BE2C (cell line): ENCODE measurements at regions not wholly inside any gene's neighbourhood (a gene's known extent, or its start where the extent isn't known, plus 50 kb on each side); places are given as distances from the start of the nearest gene placed in this dataset.

Experiments
- DNase-seq: peaks from one replicate; pipeline ENCODE4 v3.0.0-alpha.2; 2020
- H3K27me3 ChIP-seq: fragments of 250-450 bp; sonication (Bioruptor Pico); 2 replicates; pipeline ENCODE4 v1.5.1; 2020; ENCODE audit warnings: mild to moderate bottlenecking
- H3K36me3 ChIP-seq: fragments of 250-450 bp; sonication (Bioruptor Pico); 2 replicates; pipeline ENCODE4 v1.5.1; 2020; ENCODE audit warnings: mild to moderate bottlenecking
- H3K4me1 ChIP-seq: fragments of 250-450 bp; sonication (Bioruptor Pico); 2 replicates; pipeline ENCODE4 v1.5.1; 2020
- H3K4me3 ChIP-seq: 2 replicates; pipeline ENCODE4 v1.5.1; 2011; ENCODE audit warnings: low read depth, low read length
- H3K9me3 ChIP-seq: fragments of 250-450 bp; sonication (Bioruptor Pico); 2 replicates; pipeline ENCODE4 v1.5.1; 2020
- CTCF ChIP-seq: IDR thresholded peaks from 2 replicates; pipeline ENCODE4 v1.5.1; 2012; ENCODE audit warnings: mild to moderate bottlenecking, low read depth, low read length

DNA sequence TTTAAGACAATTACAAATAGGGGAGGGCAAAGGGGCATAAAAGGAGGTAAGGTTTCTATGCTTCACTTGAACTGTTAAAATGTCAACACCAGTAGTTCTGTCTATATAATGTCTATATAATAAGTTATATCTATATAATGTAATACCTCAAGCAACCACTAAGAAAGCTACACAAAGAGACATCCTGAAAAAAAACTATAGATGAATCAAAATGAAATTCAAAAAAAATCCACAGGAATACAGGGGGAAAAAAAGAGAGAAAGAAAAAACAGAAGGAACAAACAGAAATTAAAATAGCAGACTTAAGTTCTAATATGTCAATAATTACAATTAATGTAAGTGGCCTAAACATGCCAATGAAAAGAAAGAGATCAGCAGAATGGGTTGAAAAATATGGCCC lies 186.0 kb downstream of the KCTD15 start:
- no peaks in the 10 kb centered on the region for H3K36me3 ChIP-seq
- H3K4me3 ChIP-seq: no peak overlapping the region
- H3K27me3 ChIP-seq: no peaks in the 10 kb centered on the region
- H3K4me1 ChIP-seq: no peaks in the 10 kb centered on the region
- DNase-seq: no peak
- no peak for TF ChIP-seq CTCF
- H3K9me3 ChIP-seq: no peaks in the 10 kb centered on the region

GRCh38 chr19:33988601-33989000 lies 183.7 kb upstream of the LSM14A start:
- H3K36me3 ChIP-seq: no peaks in the 10 kb centered on the region
- no peak for TF ChIP-seq CTCF
- H3K4me3 ChIP-seq: no peak overlapping the region
- H3K4me1 ChIP-seq: no peaks in the 10 kb centered on the region
- H3K9me3 ChIP-seq: no peaks in the 10 kb centered on the region
- no peaks in the 10 kb centered on the region for H3K27me3 ChIP-seq
- no peak for DNase-seq

- TF ChIP-seq CTCF: peak; percentile 26
- Histone ChIP-seq H3K4me3 (no peak overlapping the region), H3K4me1 (no peaks in the 10 kb centered on the region), H3K27me3 (peaks cover 3% of the 10 kb centered on the region), H3K36me3 (no peaks in the 10 kb centered on the region), H3K9me3 (no peaks in the 10 kb centered on the region)
- DNase-seq: no peak
Measured at GRCh38 chr19:33997690-33998089, 174.6 kb upstream of the LSM14A start.

- peak; percentile 15 for DNase-seq
- Histone ChIP-seq H3K36me3 (no peaks in the 10 kb centered on the region), H3K4me1 (no peaks in the 10 kb centered on the region), H3K9me3 (no peaks in the 10 kb centered on the region), H3K27me3 (peaks cover 6% of the 10 kb centered on the region), H3K4me3 (peak overlapping the region; percentile 19; the same call in 1 of the 2 replicates)
- no peak; the same call in 1 of the 2 replicates for TF ChIP-seq CTCF
Measured at GRCh38 chr19:33998302-33998701, 174.0 kb upstream of the LSM14A start.

DNA sequence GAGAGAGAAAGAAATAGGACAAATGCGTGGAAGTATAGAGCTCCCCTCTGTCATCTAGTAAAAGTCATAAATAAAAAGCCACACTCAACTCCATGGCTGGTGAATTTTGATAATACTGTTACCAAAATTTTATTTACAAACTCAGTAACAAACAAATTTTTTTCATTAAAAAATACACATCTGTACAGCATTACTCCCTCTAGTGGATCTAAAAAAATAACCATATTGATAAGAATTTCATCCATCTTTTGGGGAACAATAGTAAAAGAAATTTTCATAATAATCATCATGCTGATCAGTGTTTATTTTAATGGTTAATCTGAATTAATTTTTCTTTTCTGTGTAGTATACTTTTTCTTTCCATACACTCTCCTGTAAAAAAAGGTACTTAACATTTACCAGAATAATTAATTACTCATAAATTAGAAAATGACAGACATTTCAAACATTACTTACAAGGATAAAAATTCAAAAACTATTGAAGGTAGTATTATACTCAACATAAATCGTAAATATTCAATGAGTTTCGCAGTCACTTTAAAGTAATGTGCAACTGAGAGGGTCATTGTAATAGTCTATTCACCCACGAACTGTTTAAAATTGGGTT lies 173.5 kb upstream of the LSM14A start:
- H3K4me3 ChIP-seq: peak overlapping the region; percentile 19; the same call in 1 of the 2 replicates
- H3K36me3 ChIP-seq: no peaks in the 10 kb centered on the region
- TF ChIP-seq CTCF: peak; percentile 27; the same call in 1 of the 2 replicates
- no peak for DNase-seq
- no peaks in the 10 kb centered on the region for H3K9me3 ChIP-seq
- peaks cover 12% of the 10 kb centered on the region for H3K27me3 ChIP-seq
- no peaks in the 10 kb centered on the region for H3K4me1 ChIP-seq

- Histone ChIP-seq H3K4me1 (no peaks in the 10 kb centered on the region), H3K9me3 (no peaks in the 10 kb centered on the region; the same call in 1 of the 2 replicates), H3K27me3 (peaks cover 50% of the 10 kb centered on the region), H3K4me3 (no peak overlapping the region), H3K36me3 (no peaks in the 10 kb centered on the region)
- DNase-seq: no peak
- TF ChIP-seq CTCF: peak; percentile 17; the same call in 1 of the 2 replicates
Measured at GRCh38 chr19:34017024-34017423, 155.3 kb upstream of the LSM14A start.
